ENCODE measurements at regions not wholly inside any gene's neighbourhood (a gene's known extent, or its start where the extent isn't known, plus 50 kb on each side); places are given as distances from the start of the nearest gene placed in this dataset.

GRCh38 chr2:82508702-82509101, 1950.4 kb downstream of the SUCLG1 start:
- H3K27ac Mint-ChIP-seq, result no peak overlapping the region
- no peaks in the 10 kb centered on the region for H3K27me3 Mint-ChIP-seq
- no peaks in the 10 kb centered on the region for H3K4me1 Mint-ChIP-seq
- H3K4me3 Mint-ChIP-seq, result no peak overlapping the region
- H3K36me3 Mint-ChIP-seq, result no peaks in the 10 kb centered on the region
- H3K9me3 Mint-ChIP-seq, result peaks cover 2 to 5% (median 5%) of the 10 kb centered on the region in 3 donors

DNA sequence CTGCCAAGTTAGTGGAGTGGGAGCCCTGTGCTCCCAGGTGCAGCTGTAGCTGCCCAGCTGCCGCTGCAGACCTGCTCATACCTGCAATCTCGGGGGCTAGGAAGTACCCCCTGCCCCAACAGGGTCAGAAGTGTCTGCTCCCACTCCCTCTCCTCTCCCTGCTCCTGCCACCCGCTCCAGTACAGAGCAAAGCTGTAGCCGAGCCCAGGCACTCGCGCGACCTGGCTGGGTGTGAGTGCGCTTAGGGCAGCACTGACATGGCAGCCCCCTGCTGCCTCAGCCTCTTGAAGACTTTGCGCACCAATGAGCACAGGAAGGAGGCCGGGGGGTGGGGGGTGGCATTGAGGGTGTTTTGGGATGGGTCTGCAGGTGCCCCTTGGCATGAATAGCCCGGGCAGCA, 1951.4 kb downstream of the SUCLG1 start:
- H3K27ac Mint-ChIP-seq, result no peak overlapping the region

DNA sequence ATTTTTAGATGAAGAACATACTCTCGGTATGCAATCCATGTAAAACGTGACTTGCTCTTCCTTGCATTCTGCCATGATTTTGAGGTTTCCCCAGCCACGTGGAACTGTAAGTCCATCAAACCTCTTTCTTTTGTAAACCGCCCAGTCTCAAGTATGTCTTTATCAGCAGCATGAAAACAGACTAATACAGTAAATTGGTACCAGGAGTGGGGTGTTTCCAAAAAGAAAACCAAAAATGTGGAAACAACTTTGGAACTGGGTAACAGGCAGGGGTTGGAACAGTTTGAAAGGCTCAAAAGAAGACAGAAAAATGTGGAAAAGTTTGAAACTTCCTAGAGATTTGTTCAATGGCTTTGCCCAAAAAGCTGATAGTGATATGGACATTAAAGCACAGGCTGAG, 1957.9 kb downstream of the SUCLG1 start:
- H3K4me1 Mint-ChIP-seq, result no peaks in the 10 kb centered on the region
- no peak overlapping the region for H3K27ac Mint-ChIP-seq
- no peak overlapping the region for H3K4me3 Mint-ChIP-seq
- H3K9me3 Mint-ChIP-seq, result peaks cover 7 to 33% (median 18%) of the 10 kb centered on the region in 3 donors
- H3K27me3 Mint-ChIP-seq, result no peaks in the 10 kb centered on the region
- peaks cover 2% of the 10 kb centered on the region for H3K36me3 Mint-ChIP-seq

More for the DNA sequence above, 1951.4 kb downstream of the SUCLG1 start:
- Mint-ChIP-seq H3K9me3 (peaks cover 3 to 14% (median 8%) of the 10 kb centered on the region in 3 donors), H3K27me3 (no peaks in the 10 kb centered on the region), H3K36me3 (no peaks in the 10 kb centered on the region), H3K4me3 (no peak overlapping the region), H3K4me1 (no peaks in the 10 kb centered on the region)

- Mint-ChIP-seq H3K27ac (no peak overlapping the region), H3K36me3 (peaks cover 2% of the 10 kb centered on the region), H3K4me1 (no peaks in the 10 kb centered on the region), H3K4me3 (no peak overlapping the region), H3K27me3 (no peaks in the 10 kb centered on the region), H3K9me3 (peaks cover 9 to 30% (median 18%) of the 10 kb centered on the region in 3 donors)
Observed at GRCh38 chr2:82498777-82499443, 1960.2 kb downstream of the SUCLG1 start.

DNA sequence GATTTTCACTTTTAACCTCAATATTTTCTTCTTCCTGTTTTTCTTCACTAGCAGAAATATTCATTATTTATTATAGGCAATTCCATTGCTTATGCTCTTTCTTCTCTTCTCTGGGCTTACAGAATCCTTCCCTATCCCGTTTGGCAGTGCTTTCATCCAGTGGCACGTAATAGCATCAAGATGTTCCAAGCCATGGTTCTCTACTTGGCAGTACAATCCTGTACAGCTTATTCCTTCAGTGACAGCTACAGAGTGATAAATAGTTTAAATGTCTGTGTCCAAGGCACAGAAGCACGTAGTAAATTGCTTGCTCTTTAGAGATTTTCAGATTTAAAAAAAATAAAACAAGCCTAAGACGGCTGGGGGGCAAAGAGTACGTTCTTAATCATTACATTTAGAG, 1964.3 kb downstream of the SUCLG1 start:
- H3K36me3 Mint-ChIP-seq, result no peaks in the 10 kb centered on the region
- H3K27me3 Mint-ChIP-seq, result no peaks in the 10 kb centered on the region
- H3K4me3 Mint-ChIP-seq, result no peak overlapping the region
- peaks cover 1 to 12% (median 7%) of the 10 kb centered on the region in 3 donors for H3K9me3 Mint-ChIP-seq
- no peaks in the 10 kb centered on the region for H3K4me1 Mint-ChIP-seq
- no peak overlapping the region for H3K27ac Mint-ChIP-seq

DNA sequence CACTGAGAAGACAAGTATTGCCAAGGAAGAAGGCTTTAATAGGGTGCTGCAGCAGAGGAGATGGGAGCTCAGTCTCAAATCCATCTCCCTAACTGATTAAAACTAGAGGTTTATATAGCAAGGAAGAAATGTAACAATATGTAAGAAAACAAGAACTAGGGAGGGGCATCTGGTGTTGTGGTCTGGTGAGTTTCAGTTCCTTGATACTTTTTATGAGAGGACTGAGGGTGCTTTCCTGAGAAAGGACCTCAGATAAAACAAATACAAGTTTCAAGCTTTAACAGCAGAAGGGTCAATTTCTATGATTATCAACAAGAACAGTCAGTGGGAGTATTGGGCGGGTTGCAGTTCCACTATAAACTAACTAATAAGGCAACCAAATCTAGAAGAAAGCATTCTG, 1967.5 kb downstream of the SUCLG1 start:
- no peaks in the 10 kb centered on the region for H3K27me3 Mint-ChIP-seq
- H3K27ac Mint-ChIP-seq, result no peak overlapping the region
- H3K4me3 Mint-ChIP-seq, result no peak overlapping the region
- H3K9me3 Mint-ChIP-seq, result peaks cover 0 to 7% (median 2%) of the 10 kb centered on the region in 3 donors
- H3K36me3 Mint-ChIP-seq, result no peaks in the 10 kb centered on the region
- H3K4me1 Mint-ChIP-seq, result no peaks in the 10 kb centered on the region

DNA sequence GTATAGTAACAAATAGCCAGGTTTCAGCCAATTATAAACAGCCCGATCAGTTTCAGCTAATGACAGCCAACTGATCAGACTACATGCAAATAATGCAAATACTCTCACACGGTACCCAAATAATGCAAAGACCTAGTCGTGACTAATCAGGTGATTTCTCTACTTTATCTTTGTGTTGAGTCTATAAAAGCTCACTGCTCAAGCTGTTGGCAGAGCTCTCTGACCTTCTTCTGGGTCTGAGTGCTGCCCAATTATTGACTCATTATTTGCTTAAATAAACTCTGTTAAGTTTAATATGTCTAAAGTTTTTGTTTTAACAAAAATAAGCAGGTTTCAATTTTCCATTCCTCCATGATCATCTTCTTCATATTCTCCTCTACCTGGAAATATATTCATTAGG, 1971.7 kb downstream of the SUCLG1 start:
- no peaks in the 10 kb centered on the region for H3K36me3 Mint-ChIP-seq
- no peaks in the 10 kb centered on the region for H3K27me3 Mint-ChIP-seq
- no peak overlapping the region for H3K27ac Mint-ChIP-seq
- H3K4me1 Mint-ChIP-seq, result no peaks in the 10 kb centered on the region
- H3K4me3 Mint-ChIP-seq, result no peak overlapping the region
- H3K9me3 Mint-ChIP-seq, result no peaks in the 10 kb centered on the region

GRCh38 chr2:82485701-82486100, 1973.4 kb downstream of the SUCLG1 start:
- no peaks in the 10 kb centered on the region for H3K9me3 Mint-ChIP-seq
- H3K4me1 Mint-ChIP-seq, result no peaks in the 10 kb centered on the region
- no peaks in the 10 kb centered on the region for H3K27me3 Mint-ChIP-seq
- no peaks in the 10 kb centered on the region for H3K36me3 Mint-ChIP-seq
- no peak overlapping the region for H3K27ac Mint-ChIP-seq
- H3K4me3 Mint-ChIP-seq, result no peak overlapping the region

DNA sequence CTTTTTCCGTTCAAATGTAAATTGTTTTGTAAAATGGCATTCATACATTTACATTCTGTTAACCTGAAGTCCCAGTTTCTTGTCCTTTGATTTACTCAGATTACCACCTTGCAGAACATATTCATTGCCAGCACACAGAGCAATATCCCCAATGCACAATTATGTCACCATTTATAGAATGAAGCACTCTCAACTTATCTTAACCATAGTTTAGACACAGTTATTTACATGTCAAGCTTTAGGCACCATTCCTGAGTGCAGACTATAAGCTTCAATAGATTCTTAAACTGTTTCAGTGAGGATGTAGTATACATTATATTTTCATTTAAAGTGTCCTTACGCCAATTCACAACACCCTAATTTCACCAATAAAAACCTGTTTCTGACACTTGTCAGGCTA, 1977.9 kb downstream of the SUCLG1 start:
- Mint-ChIP-seq H3K27ac (no peak overlapping the region), H3K4me3 (no peak overlapping the region), H3K36me3 (no peaks in the 10 kb centered on the region), H3K9me3 (peaks cover 0 to 4% (median 0%) of the 10 kb centered on the region in 3 donors), H3K27me3 (no peaks in the 10 kb centered on the region), H3K4me1 (no peaks in the 10 kb centered on the region)

- H3K4me3 Mint-ChIP-seq, result no peak overlapping the region
- no peaks in the 10 kb centered on the region for H3K36me3 Mint-ChIP-seq
- H3K9me3 Mint-ChIP-seq, result peaks cover 0 to 4% (median 2%) of the 10 kb centered on the region in 3 donors
- no peak overlapping the region for H3K27ac Mint-ChIP-seq
- no peaks in the 10 kb centered on the region for H3K4me1 Mint-ChIP-seq
- no peaks in the 10 kb centered on the region for H3K27me3 Mint-ChIP-seq
Observed at GRCh38 chr2:82478641-82479040, 1980.4 kb downstream of the SUCLG1 start.

- no peak overlapping the region for H3K27ac Mint-ChIP-seq
- H3K4me1 Mint-ChIP-seq, result no peaks in the 10 kb centered on the region
- H3K27me3 Mint-ChIP-seq, result no peaks in the 10 kb centered on the region
- peaks cover 0 to 5% (median 4%) of the 10 kb centered on the region in 3 donors for H3K9me3 Mint-ChIP-seq
- H3K4me3 Mint-ChIP-seq, result no peak overlapping the region
- H3K36me3 Mint-ChIP-seq, result no peaks in the 10 kb centered on the region
Observed at GRCh38 chr2:82476094-82476493, 1983.0 kb downstream of the SUCLG1 start.

- Mint-ChIP-seq H3K9me3 (peaks cover 1 to 8% (median 6%) of the 10 kb centered on the region in 3 donors), H3K4me1 (no peaks in the 10 kb centered on the region), H3K27me3 (no peaks in the 10 kb centered on the region), H3K36me3 (no peaks in the 10 kb centered on the region), H3K4me3 (no peak overlapping the region), H3K27ac (no peak overlapping the region)
Observed at GRCh38 chr2:82428251-82428650, 2030.8 kb downstream of the SUCLG1 start.

- no peaks in the 10 kb centered on the region for H3K4me1 Mint-ChIP-seq
- no peaks in the 10 kb centered on the region for H3K36me3 Mint-ChIP-seq
- H3K9me3 Mint-ChIP-seq, result peaks cover 0 to 4% (median 0%) of the 10 kb centered on the region in 3 donors
- no peaks in the 10 kb centered on the region for H3K27me3 Mint-ChIP-seq
- H3K4me3 Mint-ChIP-seq, result no peak overlapping the region
- H3K27ac Mint-ChIP-seq, result no peak overlapping the region
Observed at GRCh38 chr2:82412021-82412420, 2047.1 kb downstream of the SUCLG1 start.

DNA sequence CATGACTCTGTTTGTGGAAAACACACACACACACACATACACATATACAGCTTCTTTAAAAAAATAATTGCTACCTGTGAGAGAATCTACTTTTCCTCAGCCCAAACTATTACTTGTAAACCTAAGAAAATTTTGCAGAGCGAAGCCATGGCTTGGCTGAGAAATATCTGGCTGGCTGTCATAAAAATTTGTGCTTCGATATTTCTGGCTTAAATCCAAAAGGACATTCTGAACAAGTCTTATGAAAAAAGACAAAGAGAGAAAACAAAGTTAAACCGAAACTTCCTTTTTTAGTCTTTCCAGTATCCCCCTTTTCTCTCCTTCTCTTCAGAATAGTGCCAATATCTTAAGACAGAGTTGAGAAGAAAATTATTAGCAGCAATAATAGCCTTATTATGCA, 2048.0 kb downstream of the SUCLG1 start:
- H3K4me3 Mint-ChIP-seq, result no peak overlapping the region
- H3K9me3 Mint-ChIP-seq, result peaks cover 0 to 3% (median 0%) of the 10 kb centered on the region in 3 donors
- H3K4me1 Mint-ChIP-seq, result no peaks in the 10 kb centered on the region
- no peaks in the 10 kb centered on the region for H3K27me3 Mint-ChIP-seq
- H3K36me3 Mint-ChIP-seq, result no peaks in the 10 kb centered on the region
- H3K27ac Mint-ChIP-seq, result no peak overlapping the region

- Mint-ChIP-seq H3K36me3 (no peaks in the 10 kb centered on the region), H3K27ac (no peak overlapping the region), H3K9me3 (peaks cover 0 to 5% (median 3%) of the 10 kb centered on the region in 3 donors), H3K4me3 (no peak overlapping the region), H3K4me1 (no peaks in the 10 kb centered on the region), H3K27me3 (no peaks in the 10 kb centered on the region)
Observed at GRCh38 chr2:82395531-82395930, 2063.5 kb downstream of the SUCLG1 start.

GRCh38 chr2:82391386-82391785, 2067.7 kb downstream of the SUCLG1 start:
- Mint-ChIP-seq H3K27ac (no peak overlapping the region), H3K9me3 (peaks cover 0 to 5% (median 4%) of the 10 kb centered on the region in 3 donors), H3K4me3 (no peak overlapping the region), H3K27me3 (no peaks in the 10 kb centered on the region), H3K36me3 (no peaks in the 10 kb centered on the region), H3K4me1 (no peaks in the 10 kb centered on the region)
